HG02884 (cell line): ENCODE measurements at regions not wholly inside any gene's neighbourhood (a gene's known extent, or its start where the extent isn't known, plus 50 kb on each side); places are given as distances from the start of the nearest gene placed in this dataset.

Source experiments
- ATAC-seq: cut with Tn5 transposase; IDR thresholded peaks from one replicate; pipeline ENCODE4 v1.9.1; 2021; ENCODE audit warnings: mild to moderate bottlenecking, moderate library complexity; ENCODE audit not compliant: unreplicated experiment

DNA sequence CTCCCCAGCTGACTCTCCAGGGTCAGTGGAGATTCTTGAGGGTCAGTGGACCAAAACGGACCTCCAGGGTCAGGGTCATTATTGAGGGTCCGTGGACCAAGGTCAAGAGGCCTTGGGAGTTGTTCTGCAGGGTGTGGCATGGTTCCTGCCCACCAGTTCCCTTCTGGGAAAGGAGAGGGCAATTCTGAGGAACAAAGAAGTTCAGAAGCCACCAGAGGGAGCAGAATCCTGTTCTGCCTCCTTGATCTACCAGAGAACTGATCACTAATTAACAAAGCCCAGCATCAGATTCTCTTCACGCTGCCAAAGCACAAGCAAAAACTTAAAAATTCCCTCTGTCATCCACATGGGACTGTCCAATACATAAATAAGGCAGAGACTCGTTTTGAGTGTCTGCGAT lies 263.4 kb downstream of the DHX35 start:
- ATAC-seq: no peak

DNA sequence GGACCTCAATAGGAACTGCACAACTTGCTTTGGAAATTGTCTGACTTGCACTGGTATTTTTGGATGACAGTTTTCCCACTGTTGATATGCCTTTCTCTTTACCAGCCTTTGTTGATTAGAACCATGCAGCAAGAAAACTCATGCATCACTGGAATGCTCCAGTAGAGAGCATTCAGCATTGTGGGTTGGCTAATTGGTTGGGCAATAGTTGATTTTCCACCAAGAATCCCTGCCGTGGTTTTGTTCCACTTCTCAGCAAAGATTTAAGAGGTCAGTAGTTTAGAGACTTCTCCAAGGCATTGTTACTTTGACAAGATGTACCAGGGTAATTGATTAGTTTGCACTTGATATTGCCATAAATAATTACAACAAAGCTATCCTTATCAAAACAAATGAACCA lies 260.0 kb downstream of the DHX35 start:
- ATAC-seq: no peak

DNA sequence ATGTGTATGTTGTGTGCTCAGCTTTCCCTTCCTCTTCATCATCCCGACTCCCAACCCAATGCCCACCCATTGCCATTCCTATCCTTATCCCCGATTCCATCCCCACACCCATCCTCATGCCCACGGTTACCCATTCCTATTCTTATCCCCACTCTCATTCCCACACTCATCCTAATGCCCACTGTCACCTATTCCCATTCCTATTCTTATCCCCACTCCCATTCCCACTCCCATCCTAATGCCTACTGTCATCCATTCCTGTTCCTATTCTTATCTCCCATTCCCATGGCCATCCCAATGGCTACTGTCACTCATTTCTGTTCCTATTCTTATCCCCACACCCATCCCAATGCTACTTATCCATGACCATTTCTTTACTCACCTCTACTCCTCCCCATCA lies 254.1 kb downstream of the DHX35 start:
- no peak for ATAC-seq

DNA sequence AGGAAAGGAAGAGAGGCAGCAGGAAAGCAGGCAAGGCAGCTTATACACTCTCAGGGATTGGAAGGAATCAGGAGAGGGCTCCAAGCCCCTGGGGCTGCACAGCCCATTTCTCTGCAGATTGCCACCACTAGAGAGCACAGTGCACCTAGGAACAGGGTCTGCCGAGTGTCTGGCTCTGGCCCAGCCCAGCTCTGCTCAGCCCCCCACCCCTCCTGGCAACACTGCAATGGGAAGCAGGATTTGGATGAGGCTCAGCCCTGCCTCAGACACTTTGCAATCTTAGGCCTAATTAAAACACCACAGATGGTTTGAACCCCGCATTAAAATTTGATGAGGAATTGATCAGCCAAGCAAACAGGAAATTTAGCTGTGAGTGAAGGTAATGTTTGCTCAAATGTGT lies 252.7 kb downstream of the DHX35 start:
- no peak for ATAC-seq

DNA sequence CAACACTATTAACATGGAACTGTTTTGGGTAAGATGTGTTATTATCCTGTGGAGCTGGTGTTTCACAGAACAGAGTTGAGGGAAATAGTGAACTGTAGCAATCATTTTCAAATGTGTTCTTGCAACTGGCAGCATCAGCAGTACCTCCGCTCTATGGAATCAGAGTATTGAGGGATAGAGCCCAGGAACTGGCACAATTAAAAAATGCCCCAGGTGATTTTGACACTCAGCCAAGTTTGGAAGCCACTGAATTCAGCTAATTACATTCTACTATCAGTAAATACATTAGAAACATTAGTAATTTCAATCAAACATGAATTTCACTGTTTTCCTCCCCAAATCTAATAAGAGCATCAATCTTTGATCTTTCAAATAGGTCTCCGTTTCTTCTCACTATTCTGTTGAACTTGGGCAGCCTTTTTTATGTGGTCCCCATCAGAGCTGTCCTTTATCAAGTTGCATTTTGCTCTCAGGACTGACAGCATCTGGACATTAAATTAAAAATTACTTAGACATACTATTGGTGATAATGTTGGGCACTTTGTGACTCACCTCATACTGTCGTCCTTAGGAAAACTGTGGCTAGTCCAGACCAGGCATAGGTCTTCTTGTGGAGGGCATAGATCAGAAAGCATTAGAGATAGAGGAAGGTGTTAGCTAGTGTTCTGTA lies 251.5 kb downstream of the DHX35 start:
- no peak for ATAC-seq

DNA sequence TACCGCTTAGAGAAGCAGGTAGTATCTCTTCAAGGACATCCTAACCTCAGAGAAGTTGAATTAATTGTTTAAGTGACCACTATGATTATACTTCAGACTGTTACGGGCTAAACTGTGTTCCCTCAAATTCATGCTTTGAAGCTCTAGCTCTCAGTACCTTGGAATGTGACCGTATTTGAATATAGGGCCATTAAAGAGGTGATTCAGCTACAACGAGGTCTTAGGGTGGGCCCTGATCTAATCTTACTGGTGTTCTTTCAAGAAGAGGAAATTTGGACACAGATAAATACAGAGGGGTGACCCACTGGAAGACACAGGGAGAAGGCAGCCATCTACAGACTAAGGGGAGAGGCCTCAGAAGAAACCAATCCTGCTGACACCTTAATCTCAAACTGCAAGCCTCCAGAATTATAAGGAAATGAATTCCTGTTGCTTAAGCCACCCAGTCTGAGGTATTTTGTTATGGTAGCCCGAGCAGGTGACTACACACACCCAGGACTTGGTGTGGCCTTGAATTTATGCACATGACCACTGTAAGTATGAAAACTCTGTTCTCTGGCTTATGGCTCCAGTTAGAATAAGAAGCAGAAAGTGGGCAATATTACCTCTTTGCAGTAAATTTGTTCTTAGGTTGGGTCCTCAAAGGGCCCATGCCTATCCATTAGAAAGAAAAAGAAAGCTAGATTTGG lies 249.1 kb downstream of the DHX35 start:
- no peak for ATAC-seq

DNA sequence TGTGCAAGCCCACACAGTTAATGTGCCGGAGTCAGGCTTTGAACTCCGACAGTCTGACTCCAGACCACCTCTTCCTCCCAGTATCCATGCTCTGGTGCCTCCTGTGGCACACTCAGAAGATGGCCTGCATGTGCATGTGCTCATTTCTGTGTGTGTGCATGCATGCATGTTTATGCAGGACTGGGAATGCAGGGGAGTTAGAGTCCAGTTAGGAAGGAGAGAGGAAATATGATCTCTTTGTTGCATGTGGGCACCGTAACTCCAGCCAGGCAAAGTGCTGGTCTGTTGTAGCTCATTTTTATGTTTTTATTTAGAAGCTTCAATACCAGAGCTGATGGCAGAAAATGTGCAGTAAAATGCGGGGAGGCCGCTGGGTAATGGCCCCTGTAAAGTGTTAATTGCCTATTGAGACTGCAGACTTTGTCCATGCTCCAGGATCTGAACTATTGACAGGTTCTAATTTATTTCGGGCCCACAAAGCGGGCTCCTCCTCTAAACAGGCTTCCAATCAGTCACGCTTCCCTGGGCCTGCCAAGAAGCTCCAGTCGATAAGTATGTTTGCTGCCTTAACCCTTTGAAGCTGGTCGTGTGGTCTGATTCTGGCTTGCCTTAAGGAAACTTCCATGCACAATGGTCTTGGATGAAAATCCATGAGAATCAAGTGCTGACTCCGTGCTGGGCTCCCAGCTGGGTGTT lies 248.3 kb downstream of the DHX35 start:
- no peak for ATAC-seq

DNA sequence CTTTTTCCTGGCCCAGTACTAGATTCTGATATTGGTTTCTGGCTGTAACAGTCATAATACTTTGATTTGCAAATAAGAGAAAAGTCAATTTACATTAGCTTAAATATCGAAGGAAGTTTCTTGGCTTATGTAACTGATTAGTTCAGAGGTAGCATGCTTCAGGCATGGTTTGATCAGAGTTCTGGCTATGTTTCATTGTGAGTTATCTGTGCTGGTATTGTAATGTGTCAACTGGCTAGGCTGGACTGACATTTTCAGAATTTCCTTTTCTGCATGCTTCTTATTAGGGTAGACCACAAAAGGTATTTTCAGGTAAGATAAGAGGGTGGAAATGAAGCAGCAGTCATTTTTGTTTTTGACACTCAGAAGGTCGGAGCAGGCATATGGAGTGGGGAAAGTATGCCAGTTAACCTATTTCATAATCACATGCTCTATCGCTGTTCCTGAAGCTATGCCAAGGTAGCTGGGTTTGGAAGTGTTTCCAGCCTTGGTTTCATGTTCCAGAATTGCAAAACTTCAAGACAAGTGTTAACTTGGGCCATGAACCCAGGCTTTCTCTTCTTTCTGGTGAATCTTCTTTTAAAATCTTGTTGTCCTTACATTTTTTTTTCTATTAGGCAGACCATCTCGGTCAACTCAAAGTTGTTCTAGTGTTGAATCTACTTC lies 244.9 kb downstream of the DHX35 start:
- no peak for ATAC-seq

DNA sequence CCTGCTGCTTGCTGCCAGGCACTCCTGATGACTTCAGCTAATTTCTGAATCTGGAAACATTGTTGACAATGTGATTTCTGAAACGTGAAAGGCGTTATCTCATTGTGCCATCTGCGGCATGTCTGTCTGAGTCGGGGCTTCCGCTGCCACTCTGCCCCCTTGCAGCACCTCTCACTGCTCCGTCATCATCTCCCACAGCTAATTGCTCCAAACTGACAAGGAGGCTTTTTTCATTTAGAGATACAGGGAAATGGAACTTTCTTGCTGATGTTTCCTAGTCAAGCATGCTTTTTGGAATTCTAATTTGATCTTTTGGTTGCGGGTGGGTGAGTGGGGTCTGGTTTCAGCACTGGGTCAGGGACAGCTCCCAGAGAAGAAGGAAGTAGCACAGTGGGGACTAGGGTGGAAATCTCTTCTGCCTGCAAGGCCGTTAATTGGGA lies 233.5 kb downstream of the DHX35 start:
- no peak for ATAC-seq

DNA sequence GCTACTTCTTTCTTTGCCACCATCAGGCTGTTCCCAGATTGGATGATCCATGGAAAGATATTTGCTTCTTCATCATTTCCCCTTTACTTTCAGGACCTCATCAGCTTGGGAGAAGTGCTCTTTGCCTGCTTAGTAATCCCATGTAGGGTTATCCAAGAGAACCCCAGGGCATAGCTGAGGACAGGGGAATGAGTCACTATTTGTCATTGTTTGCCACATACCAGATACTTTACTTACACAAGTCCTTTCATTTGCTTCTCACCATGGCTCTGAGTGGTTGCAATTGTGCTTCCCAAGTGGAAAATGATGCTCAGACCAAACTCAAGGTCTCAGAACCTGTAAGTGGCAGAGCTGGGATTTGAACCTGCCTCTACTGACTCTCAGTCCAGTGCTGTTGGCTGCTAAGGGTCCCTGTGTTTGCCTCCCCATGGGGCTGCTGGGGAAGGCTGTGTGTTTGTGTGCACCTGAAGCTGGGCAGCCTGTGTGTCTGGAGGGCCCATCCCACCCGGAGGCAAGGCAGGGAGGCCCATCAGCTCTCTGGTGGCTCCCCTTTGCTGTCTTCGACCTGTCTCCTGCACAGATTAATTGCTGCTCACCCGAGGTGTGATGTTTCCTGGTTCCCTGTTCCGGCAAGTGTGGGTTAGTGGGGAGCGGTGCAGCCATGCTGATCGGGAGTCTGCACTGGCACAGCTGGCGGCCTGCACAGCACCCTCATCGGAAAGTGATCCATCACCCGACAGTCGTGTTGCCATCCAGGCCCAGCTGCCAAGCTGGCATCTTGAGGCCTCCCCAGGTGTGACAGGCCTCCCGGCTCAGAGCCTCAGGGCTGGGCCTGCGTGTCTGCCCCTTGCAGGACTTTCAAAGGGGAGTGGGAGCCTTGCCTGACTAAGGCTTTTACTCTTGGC lies 228.8 kb downstream of the DHX35 start:
- ATAC-seq: no peak

DNA sequence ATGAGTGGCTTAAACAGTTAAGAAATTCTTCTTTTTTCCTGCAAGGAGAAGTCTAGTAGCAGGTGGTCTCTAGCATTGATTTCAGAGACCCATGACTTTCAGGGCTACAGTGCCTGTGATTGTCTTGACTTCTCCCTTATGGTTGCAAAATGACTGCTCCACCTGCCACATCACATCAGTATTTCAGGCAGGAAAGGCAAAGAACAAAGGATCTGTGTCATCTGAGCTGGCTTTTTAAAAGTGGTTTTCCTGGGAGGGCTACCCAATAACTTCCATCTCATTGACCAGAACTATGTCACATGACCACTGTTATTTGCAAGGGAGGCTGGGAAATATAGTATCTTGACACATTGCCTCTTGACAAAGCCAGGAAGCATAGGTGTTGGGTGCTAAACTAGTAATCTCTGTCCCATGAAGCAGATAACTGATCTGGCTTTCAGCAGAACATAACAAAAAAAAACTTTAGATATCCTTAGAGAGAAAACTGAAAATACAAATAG lies 226.2 kb downstream of the DHX35 start:
- no peak for ATAC-seq

DNA sequence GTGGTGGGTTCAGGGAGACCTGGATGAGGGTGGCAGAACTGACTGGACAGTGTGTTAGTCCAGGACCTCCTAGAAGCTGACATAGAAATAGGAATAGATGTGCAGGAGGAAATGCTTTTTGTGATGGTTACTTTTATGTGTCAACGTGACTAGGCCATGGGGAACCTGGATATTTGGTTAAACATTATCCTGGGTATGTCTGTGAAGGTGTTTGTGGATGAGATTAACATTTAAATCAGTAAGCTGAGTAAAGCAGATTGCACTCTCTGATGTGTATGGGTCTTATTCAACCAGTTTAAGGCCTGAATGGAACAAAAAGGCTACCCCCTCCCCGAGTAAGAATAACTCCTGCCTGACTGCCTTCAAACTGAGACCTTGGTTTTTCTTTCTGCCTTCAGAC lies 219.3 kb downstream of the DHX35 start:
- no peak for ATAC-seq

DNA sequence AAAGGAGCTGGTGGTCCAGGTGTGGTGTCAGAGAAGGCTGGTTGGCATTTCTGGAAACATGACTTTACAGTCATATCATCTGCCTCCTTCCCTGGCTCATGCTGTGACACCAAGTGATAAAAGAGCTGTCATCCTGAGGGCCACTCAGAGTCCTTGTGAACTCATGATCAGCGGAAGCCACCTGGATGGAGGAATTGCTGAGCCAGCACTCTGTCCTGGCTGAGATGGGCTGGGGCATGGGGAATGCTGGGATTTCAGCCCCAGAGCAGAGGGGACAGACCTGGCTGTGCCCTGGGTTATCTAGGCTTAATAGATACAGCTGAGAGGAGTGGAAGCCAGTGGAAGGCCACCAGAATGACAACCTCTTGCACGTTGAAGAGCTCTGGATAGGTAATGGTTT lies 214.3 kb downstream of the DHX35 start:
- ATAC-seq: no peak

DNA sequence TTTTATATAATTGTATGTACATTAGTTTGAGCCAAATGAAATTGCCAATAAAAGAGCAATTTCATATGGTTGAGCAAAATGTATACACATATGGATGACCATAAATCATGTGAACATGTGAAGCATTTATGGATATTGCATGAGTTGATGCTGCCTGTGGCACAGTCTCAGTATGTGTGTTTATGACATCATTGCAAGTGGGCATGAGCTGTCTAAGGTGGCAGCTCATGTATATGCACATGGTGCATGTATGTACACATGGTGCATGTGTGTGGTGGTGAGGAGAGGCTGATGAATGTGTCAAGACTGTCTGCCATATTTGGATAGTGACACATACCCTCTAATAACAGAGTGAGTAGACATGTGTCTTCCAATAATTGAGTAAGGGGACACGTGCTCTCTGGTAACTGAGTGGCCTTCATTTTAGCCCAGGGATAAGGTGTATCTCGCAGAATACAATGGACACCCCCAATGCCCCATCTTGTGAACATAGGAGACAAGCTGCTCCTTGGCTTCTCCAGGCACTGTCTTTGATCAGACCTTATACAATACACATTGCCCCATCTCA lies 208.8 kb downstream of the DHX35 start:
- ATAC-seq: no peak

DNA sequence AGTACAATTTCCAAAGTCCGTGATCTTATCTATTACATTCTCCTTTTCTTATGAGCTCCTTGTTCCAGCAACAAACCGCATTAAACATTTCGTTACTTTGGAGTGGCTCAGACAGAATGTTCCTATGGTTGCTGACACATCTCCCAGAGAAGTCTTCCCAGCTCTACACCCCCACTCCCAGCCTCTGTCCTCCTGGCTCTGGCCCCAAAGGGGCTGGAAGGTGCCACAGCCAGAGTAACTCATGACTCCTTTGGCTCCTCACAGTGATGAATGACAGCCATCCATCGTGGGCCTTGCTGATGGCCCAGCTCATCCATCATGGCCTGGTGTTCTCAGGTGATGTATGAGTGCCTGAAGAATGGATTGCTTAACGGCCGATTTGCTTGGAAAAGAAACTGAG lies 203.0 kb downstream of the DHX35 start:
- no peak for ATAC-seq

DNA sequence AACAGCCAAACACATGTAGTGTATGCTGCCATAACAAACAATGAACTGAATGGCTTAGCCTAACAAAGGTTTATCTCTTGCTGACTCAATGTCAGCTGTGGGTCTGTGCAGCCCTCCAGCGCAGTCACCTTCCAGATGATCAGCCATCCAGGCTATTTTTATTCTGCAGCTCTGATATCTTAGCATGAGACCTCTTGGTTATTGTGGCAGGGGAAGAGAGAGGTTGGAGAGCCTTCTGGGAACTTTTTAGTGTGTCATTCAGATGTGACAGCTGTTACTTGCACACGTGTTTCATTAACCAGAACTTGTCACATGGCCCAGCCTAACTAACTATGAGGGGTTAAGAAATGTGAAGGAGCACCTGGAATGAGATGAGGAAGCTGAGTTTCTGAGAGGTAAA lies 202.5 kb downstream of the DHX35 start:
- no peak for ATAC-seq

DNA sequence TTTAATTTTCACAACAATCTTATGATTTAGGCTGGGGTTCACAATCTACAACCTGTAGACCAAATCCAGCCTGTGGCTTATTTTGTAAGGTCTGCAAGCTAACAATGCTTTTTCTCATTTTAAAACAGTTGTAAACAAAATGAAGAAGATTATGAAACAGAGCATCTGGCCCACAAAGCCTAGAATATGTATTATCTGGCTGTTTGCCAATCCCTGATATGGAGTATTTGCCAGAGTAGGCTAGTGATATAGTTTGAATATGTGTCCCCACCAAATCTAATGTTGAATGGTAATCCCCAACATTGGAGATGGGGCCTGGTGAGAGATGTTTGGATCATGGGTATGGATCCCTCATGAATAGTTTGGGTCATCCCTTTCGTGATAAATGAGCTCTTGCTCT lies 201.8 kb downstream of the DHX35 start:
- no peak for ATAC-seq

DNA sequence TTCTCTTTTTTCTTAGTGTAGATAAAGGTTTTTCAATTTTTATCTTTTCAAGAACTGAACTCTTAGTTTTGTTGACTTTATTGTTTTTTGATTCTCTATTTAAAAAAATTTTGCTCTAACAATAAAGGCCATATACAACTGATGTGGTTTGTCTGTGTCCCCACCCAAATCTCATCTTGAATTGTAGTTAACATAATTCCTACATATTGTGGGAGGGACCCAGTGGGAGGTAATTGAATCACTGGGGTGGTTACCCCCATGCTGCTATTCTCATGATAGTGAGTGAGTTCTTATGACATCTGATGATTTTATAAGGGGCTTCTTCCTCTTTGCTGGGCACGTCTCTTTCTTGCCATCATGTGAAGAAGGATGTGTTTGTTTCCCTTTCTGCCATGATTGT lies 199.8 kb downstream of the DHX35 start:
- ATAC-seq: no peak

DNA sequence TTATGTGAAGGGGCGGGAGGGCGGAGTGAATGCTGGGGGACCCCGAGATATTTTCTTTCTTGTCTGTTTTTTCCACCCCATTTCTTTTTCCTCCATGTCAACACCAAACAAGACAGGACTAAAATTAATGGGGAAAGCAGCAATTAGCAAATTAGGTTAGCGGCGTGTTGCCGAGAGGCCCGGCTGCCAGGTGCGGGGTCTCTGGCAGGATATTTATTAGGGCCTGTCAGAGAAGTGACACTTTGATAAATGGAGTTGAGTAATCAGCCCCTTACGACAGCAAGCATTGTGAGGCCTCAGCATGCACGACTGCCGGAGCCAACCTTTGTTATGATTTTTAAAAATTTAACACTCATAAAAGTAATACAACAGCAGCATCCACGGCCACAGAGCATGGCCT lies 193.8 kb downstream of the DHX35 start:
- ATAC-seq: no peak

DNA sequence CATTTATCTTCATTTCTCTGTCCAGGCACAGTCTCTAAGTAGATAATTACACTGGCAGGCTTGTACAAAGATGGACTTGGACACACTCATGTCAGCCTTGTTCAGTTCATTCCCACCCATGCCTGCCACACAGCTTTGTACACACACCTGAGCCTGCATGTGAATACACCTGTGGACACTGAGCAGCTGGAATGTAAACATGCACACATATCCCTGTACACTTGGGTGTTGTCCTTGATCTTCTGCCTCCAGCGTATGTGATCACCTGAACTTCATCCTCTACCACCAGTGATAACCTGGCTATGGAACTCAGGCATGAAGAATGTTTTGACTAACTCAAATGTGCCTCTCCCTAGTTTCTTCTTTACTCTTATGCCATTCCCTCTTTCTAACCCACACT lies 190.6 kb downstream of the DHX35 start:
- ATAC-seq: no peak
